Psoas muscle (tissue), 7 donors: ENCODE measurements at regions not wholly inside any gene's neighbourhood (a gene's known extent, or its start where the extent isn't known, plus 50 kb on each side); places are given as distances from the start of the nearest gene placed in this dataset.
"Not testable (repeated sequence)": the region's sequence is repeated elsewhere in the genome, so short reads cannot be mapped to it uniquely, and the experiment has no call there.

ENCODE experiments used
- ATAC-seq, 4 donors: fragments of 200-7000 bp; cut with Tn5 transposase; one replicate each; pipeline ENCODE4 v1.9.1; 2020; ENCODE audit warnings: moderate library complexity in 3 of 4, mild to moderate bottlenecking in 2 of 4
- DNase-seq, 2 donors: peaks; one replicate each; pipeline ENCODE4 v3.0.0-alpha.2; 2020
- H3K27ac ChIP-seq: fragments of 200-600 bp; one replicate; pipeline ENCODE4 v1.8.0; 2022
- H3K27me3 ChIP-seq, 3 donors: fragments of 200-600 bp in 1 of 3; one replicate each; pipeline versions ENCODE4 v1.6.1 to v1.8.0; 2013 to 2022; ENCODE audit warnings: low read length in 2 of 3, mild to moderate bottlenecking in 2 of 3, moderate library complexity in 1 of 3; ENCODE audit not compliant: insufficient read depth in 3 of 3
- H3K36me3 ChIP-seq, 2 donors: fragments of 200-600 bp in 1 of 2; one replicate each; pipeline versions ENCODE4 v1.6.1 to v1.8.0; 2013 to 2022; ENCODE audit warnings: low read depth in 1 of 2, mild to moderate bottlenecking in 1 of 2, moderate library complexity in 1 of 2; ENCODE audit not compliant: insufficient read depth in 1 of 2
- H3K4me1 ChIP-seq: fragments of 200-600 bp; one replicate; pipeline ENCODE4 v1.8.0; 2022
- H3K4me3 ChIP-seq: fragments of 200-600 bp; one replicate; pipeline ENCODE4 v1.8.0; 2022; ENCODE audit warnings: mild to moderate bottlenecking
- H3K9me3 ChIP-seq: fragments of 200-600 bp; one replicate; pipeline ENCODE4 v1.8.0; 2022
- WGBS, 3 donors: extraction: QIAGEN DNeasy Blood & Tissue Kit; methylation state at CpG; one replicate each; pipeline versions ENCODE4 v1.1.6 to v1.1.7; 2013; 5-methylcytosine and 5-hydroxymethylcytosine counted together
- intact Hi-C, 2 donors: fragments of 100-400 bp; cut with DNase I; formaldehyde crosslinking; loops; one replicate each; pipeline versions ENCODE4 v1.11.0 to v1.14.2; 2022
- donor health status: healthy with polysubstance abuse.
- donor health status: DM: no; HTN: no; CAD: no; lungs with moderate emphysema.
- donor health status: Bipolar disorder and iron deficiency.
- donor health status: healthy.
- donor health status: DM: yes; HTN: yes; CAD: no.
- donor health status: DM: no; HTN: no; CAD: no.
- donor health status: DM: yes; HTN: yes; CAD: no.

GRCh38 chr7:76712926-76713325, 85.8 kb upstream of the POMZP3 start:
- DNase-seq, H3K27ac ChIP-seq, H3K36me3 ChIP-seq, H3K27me3 ChIP-seq, intact Hi-C loops, H3K4me3 ChIP-seq, H3K9me3 ChIP-seq, ATAC-seq, H3K4me1 ChIP-seq: not testable (repeated sequence)
- 45 to 50% (median 49%) methylated on average over 3 of the region's 3 CpGs for WGBS, 3 donors

DNA sequence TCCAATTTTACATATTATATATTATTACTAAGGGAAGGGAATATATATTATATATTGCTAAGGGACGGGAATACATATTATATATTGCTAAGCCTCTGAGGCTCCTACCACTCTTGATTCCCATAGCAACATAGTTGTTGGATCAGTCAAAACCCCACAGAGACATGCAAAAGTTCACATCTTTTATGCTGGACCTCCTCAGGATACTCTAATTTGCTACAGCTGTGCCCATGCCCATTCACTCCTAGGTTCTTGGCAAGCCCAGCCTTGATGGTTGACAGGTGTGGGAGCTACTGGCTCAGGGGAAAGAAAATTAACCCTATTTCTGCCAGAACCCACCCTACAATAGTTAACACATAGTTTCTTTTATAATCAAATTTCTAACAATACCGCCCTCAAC, 84.6 kb upstream of the POMZP3 start:
- ATAC-seq, DNase-seq, H3K4me1 ChIP-seq, intact Hi-C loops, H3K36me3 ChIP-seq, H3K27ac ChIP-seq, H3K27me3 ChIP-seq, H3K4me3 ChIP-seq, H3K9me3 ChIP-seq: not testable (repeated sequence)
- WGBS, 3 donors: 31 to 52% (median 37%) methylated on average over 2 of the region's 2 CpGs

DNA sequence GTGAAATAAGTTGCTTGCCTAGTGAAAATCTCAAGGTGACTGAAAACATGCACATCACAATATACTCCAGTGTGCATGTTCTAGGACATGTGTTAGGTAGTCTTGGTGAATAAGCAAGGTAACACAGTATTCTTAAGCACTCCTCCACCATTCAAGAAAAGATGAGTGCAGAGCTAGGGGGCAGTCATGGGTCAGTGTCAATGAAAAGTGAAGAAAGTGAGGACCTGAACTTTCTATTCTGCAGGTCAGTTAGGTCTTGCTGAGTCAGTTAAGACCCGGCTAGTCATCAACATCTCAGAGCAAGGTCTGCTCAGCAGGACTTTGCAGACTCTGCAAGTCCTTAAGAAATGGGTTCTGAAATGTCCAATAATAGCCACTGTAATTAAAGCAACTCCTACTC, 82.6 kb upstream of the POMZP3 start:
- H3K4me1 ChIP-seq, H3K4me3 ChIP-seq, intact Hi-C loops, H3K27ac ChIP-seq, H3K36me3 ChIP-seq, ATAC-seq, DNase-seq, H3K9me3 ChIP-seq, H3K27me3 ChIP-seq: not testable (repeated sequence)
- WGBS, 3 donors: 63 to 79% (median 75%) methylated on average over 1 of the region's 1 CpG

- H3K9me3 ChIP-seq, H3K27ac ChIP-seq, H3K4me1 ChIP-seq, H3K36me3 ChIP-seq, H3K27me3 ChIP-seq, H3K4me3 ChIP-seq, ATAC-seq, intact Hi-C loops, DNase-seq: not testable (repeated sequence)
- 80 to 93% (median 82%) methylated on average over 2 of the region's 2 CpGs for WGBS, 3 donors
These were observed 81.4 kb upstream of the POMZP3 start for GRCh38 chr7:76708446-76708845.

- H3K4me3 ChIP-seq, H3K36me3 ChIP-seq, intact Hi-C loops, H3K4me1 ChIP-seq, DNase-seq, H3K27ac ChIP-seq, H3K9me3 ChIP-seq, H3K27me3 ChIP-seq, ATAC-seq: not testable (repeated sequence)
These were observed 76.7 kb upstream of the POMZP3 start for GRCh38 chr7:76703815-76704214.

DNA sequence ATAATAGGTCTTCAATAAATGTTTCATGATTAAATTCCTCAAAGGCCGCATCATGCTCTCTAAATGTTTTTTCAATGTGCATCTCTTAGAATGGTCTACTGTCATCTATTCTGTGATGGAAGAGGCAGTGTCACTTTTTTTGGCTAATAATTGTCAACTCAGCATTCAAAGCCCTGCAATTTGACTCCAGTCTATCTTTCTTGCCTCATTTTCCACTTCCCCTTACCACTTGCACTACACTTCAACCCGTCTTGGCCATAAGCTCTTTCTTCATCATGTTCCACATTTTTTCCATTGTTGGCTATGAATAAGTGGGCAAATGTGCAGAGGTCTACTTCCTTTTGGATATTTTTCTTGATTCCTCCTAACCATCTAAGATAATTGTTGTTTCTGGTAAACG, 59.2 kb upstream of the POMZP3 start:
- H3K27me3 ChIP-seq, DNase-seq, ATAC-seq, H3K9me3 ChIP-seq, H3K36me3 ChIP-seq, H3K27ac ChIP-seq, H3K4me3 ChIP-seq, H3K4me1 ChIP-seq, intact Hi-C loops: not testable (repeated sequence)
- WGBS, 3 donors: 92 to 98% (median 93%) methylated on average over 2 of the region's 3 CpGs

GRCh38 chr7:76684737-76685136, 57.7 kb upstream of the POMZP3 start:
- ATAC-seq, H3K9me3 ChIP-seq, H3K36me3 ChIP-seq, H3K4me1 ChIP-seq, H3K27me3 ChIP-seq, intact Hi-C loops, DNase-seq, H3K27ac ChIP-seq, H3K4me3 ChIP-seq: not testable (repeated sequence)
- 89 to 100% (median 95%) methylated on average over 1 of the region's 1 CpG for WGBS, 3 donors

- H3K27me3 ChIP-seq, H3K4me3 ChIP-seq, intact Hi-C loops, H3K36me3 ChIP-seq, H3K4me1 ChIP-seq, DNase-seq, H3K27ac ChIP-seq, ATAC-seq, H3K9me3 ChIP-seq: not testable (repeated sequence)
- WGBS, 3 donors: 89 to 100% (median 95%) methylated on average over 1 of the region's 1 CpG
These were observed 56.6 kb upstream of the POMZP3 start for GRCh38 chr7:76683631-76684030.

- ATAC-seq, H3K4me3 ChIP-seq, intact Hi-C loops, H3K9me3 ChIP-seq, H3K4me1 ChIP-seq, H3K27ac ChIP-seq, H3K36me3 ChIP-seq, DNase-seq, H3K27me3 ChIP-seq: not testable (repeated sequence)
- WGBS, 3 donors: 38 to 48% (median 46%) methylated on average over 2 of the region's 2 CpGs
These were observed 54.7 kb upstream of the POMZP3 start for GRCh38 chr7:76681810-76682209.

- H3K9me3 ChIP-seq, H3K27ac ChIP-seq, H3K27me3 ChIP-seq, H3K4me1 ChIP-seq, ATAC-seq, DNase-seq, intact Hi-C loops, H3K4me3 ChIP-seq, H3K36me3 ChIP-seq: not testable (repeated sequence)
- whole genome bisulfite sequencing, 3 donors: 37 to 59% (median 49%) methylated on average over 2 of the region's 2 CpGs
These were observed 52.1 kb upstream of the POMZP3 start for GRCh38 chr7:76679174-76679573.

- H3K27ac ChIP-seq, H3K36me3 ChIP-seq, H3K4me3 ChIP-seq, DNase-seq, ATAC-seq, H3K4me1 ChIP-seq, intact Hi-C loops, H3K9me3 ChIP-seq, H3K27me3 ChIP-seq: not testable (repeated sequence)
- WGBS, 3 donors: 75 to 91% (median 91%) methylated on average over 3 to 4 of the region's 4 CpGs
These were observed 51.4 kb upstream of the POMZP3 start for GRCh38 chr7:76678500-76678899.

- 85 to 96% (median 87%) methylated on average over 1 of the region's 1 CpG for WGBS, 3 donors
- DNase-seq, ATAC-seq, H3K4me1 ChIP-seq, intact Hi-C loops, H3K4me3 ChIP-seq, H3K27ac ChIP-seq, H3K9me3 ChIP-seq, H3K36me3 ChIP-seq, H3K27me3 ChIP-seq: not testable (repeated sequence)
These were observed 49.8 kb upstream of the POMZP3 start for GRCh38 chr7:76676890-76677289.
